ENCODE measurements at regions not wholly inside any gene's neighbourhood (a gene's known extent, or its start where the extent isn't known, plus 50 kb on each side); places are given as distances from the start of the nearest gene placed in this dataset.
"Not testable (repeated sequence)": the region's sequence is repeated elsewhere in the genome, so short reads cannot be mapped to it uniquely, and the experiment has no call there.

- no peak for TF ChIP-seq CTCF (conservative IDR thresholded peaks at IDR 0.05)
- Mint-ChIP-seq H3K27ac (no peak overlapping the region), H3K4me3 (no peak overlapping the region), H3K36me3 (peaks cover 4% of the 10 kb centered on the region), H3K9me3 (no peaks in the 10 kb centered on the region), H3K27me3 (peaks cover 21% of the 10 kb centered on the region), H3K4me1 (ENCODE audit: unreplicated experiment) (peaks cover 14% of the 10 kb centered on the region)
- DNase-seq (ENCODE audit: extremely low spot score, unreplicated experiment) = no peak
Observed at GRCh38 chr2:205865056-205865455, 182.8 kb downstream of the NRP2 start.

- TF ChIP-seq CTCF (conservative IDR thresholded peaks at IDR 0.05) = no peak
- Mint-ChIP-seq H3K4me1 (ENCODE audit: unreplicated experiment) (peaks cover 14% of the 10 kb centered on the region), H3K4me3 (no peak overlapping the region), H3K9me3 (no peaks in the 10 kb centered on the region), H3K27ac (no peak overlapping the region), H3K27me3 (peaks cover 21% of the 10 kb centered on the region), H3K36me3 (peaks cover 4% of the 10 kb centered on the region)
- DNase-seq (ENCODE audit: extremely low spot score, unreplicated experiment) = no peak
Observed at GRCh38 chr2:205864491-205864890, 182.2 kb downstream of the NRP2 start.

GRCh38 chr2:205862761-205863160 lies 180.5 kb downstream of the NRP2 start:
- H3K4me3 Mint-ChIP-seq; H3K9me3 Mint-ChIP-seq; H3K36me3 Mint-ChIP-seq; H3K27ac Mint-ChIP-seq; DNase-seq (ENCODE audit: extremely low spot score, unreplicated experiment): not testable (repeated sequence)
- H3K27me3 Mint-ChIP-seq = peaks cover 21% of the 10 kb centered on the region
- peaks cover 25% of the 10 kb centered on the region for H3K4me1 Mint-ChIP-seq (ENCODE audit: unreplicated experiment)

- DNase-seq (ENCODE audit: extremely low spot score, unreplicated experiment) = no peak
- Mint-ChIP-seq H3K27ac (no peak overlapping the region), H3K4me3 (no peak overlapping the region), H3K4me1 (ENCODE audit: unreplicated experiment) (peaks cover 23% of the 10 kb centered on the region), H3K27me3 (peaks cover 19% of the 10 kb centered on the region), H3K36me3 (peaks cover 4% of the 10 kb centered on the region), H3K9me3 (peaks cover 4% of the 10 kb centered on the region)
- no peak for TF ChIP-seq CTCF (conservative IDR thresholded peaks at IDR 0.05)
Observed at GRCh38 chr2:205860885-205861284, 178.6 kb downstream of the NRP2 start.

- H3K27ac Mint-ChIP-seq = no peak overlapping the region
- peaks cover 17% of the 10 kb centered on the region for H3K27me3 Mint-ChIP-seq
- peaks cover 4% of the 10 kb centered on the region for H3K9me3 Mint-ChIP-seq
- DNase-seq (ENCODE audit: extremely low spot score, unreplicated experiment) = no peak
- H3K4me1 Mint-ChIP-seq (ENCODE audit: unreplicated experiment) = peaks cover 21% of the 10 kb centered on the region
- H3K4me3 Mint-ChIP-seq = no peak overlapping the region
- TF ChIP-seq CTCF (conservative IDR thresholded peaks at IDR 0.05) = no peak
- peaks cover 4% of the 10 kb centered on the region for H3K36me3 Mint-ChIP-seq
Observed at GRCh38 chr2:205860181-205860580, 177.9 kb downstream of the NRP2 start.

GRCh38 chr2:205858881-205859441 lies 176.7 kb downstream of the NRP2 start:
- Mint-ChIP-seq H3K27me3 (peaks cover 17% of the 10 kb centered on the region), H3K36me3 (peaks cover 4% of the 10 kb centered on the region), H3K27ac (no peak overlapping the region), H3K4me3 (no peak overlapping the region), H3K4me1 (ENCODE audit: unreplicated experiment) (peaks cover 21% of the 10 kb centered on the region), H3K9me3 (peaks cover 4% of the 10 kb centered on the region)
- TF ChIP-seq CTCF (conservative IDR thresholded peaks at IDR 0.05) = no peak
- no peak for DNase-seq (ENCODE audit: extremely low spot score, unreplicated experiment)

All from type B pancreatic cell (in vitro differentiated cells).